Stimulated activated naive CD8-positive, alpha-beta T cell treated with anti-CD3 and anti-CD28 coated beads, Interleukin-15, Interleukin-2, amounts not matched to agents 100 U/mL and 50 U/mL, for 24 hours (primary cell): ENCODE measurements at regions not wholly inside any gene's neighbourhood (a gene's known extent, or its start where the extent isn't known, plus 50 kb on each side); places are given as distances from the start of the nearest gene placed in this dataset.

Source experiments
- ATAC-seq: fragments of 150-1000 bp; cut with Tn5 transposase; one replicate; pipeline ENCODE4 v1.10.0; 2021
- DNase-seq: peaks from one replicate; pipeline ENCODE4 v3.0.0; 2021

DNA sequence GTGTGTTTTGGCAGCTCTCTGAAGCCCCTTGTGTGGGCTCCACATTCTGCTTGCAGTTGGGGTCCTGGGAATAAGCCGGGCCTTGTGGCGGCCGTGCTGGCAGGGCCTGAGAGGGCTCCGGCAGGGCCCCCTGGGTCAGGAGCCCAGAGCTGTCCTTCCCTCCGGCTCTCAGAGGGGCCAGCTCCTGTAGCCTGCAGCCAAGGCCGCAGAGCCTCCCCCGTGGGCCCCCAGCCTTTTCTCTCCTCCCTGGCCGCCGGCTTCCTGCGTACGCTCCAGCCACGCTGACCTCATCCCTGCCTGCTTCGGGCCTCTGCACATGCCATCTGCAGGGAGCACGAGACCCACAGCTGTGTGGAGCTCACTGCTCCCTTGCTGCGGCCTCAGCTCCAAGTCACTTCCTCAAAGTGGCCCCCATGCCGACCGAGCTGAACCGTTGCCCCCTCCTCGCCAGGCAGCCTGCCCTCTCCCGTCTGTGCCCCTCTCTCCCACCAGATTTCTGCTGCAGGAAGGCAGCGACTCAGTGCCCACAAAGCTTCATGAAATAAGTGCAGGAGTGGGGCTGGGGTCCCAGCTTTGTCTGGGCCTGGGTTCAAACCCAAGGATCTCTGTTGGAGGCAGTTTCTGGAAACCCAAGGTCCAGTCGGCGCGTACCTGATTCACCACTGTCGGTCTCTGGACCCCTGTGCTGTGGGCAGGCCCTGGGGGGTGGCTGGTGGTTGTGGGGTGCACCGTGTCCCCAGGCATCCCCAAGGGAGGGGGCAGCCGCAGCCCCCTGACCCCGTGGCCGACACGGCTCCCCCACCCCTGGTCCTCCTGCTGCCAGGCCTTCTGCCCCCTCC, 57.1 kb upstream of the NKX1-1 start:
- ATAC-seq (no peak), DNase-seq (no peak)

DNA sequence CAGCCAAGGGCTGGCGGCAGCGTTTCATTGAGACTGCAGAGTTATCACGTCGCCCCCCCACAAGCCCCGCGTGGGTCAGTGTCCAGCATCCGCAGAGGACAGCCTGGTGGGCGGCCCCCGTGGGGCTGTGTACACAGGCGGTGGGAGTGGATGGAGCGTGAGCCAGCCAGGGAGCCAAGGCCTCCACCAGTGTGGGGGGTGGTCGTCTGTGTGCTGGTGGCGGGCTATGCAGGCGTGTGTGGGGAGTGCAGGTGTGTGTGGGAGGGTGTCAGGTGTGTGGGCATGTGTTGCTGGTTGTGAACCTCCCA, 56.5 kb upstream of the NKX1-1 start:
- DNase-seq (no peak), ATAC-seq (no peak)

DNA sequence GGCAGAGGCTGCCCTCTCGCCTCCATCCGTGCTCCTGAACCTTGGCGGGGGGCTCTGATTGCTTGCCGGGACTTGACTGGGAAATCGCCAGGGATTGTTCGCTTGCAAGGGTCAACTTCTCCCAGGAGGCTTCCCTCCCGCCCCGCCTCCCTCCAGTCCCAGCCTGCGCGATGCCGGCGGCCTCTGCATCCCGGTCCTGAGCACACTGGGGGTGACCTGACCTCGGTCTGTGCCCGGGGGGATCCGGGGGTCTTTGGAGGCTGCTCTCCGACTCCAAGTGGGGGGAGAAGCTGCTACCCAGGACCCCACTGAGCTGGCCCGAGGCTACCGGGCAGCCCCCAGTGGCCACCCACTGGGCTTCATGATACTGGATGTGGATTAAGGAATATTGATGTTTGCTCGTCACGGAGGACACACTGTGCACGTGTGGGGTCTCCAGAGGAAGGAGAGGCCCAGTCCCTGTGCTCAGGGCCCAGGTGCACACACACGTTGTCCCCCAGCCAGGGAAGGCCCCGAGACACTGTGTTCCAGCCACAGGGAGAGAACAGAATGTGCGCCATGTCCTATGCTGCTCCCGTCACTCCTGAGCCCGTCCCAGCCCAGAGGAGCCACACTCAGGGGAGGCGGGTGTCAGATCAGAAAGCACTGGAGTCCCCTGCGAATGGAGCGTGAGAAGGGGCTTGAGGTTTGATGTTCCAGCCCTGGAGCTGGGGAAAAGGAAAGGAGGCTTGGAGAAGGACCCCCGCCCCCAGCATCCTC, 55.9 kb upstream of the NKX1-1 start:
- no peak for ATAC-seq
- no peak for DNase-seq

DNA sequence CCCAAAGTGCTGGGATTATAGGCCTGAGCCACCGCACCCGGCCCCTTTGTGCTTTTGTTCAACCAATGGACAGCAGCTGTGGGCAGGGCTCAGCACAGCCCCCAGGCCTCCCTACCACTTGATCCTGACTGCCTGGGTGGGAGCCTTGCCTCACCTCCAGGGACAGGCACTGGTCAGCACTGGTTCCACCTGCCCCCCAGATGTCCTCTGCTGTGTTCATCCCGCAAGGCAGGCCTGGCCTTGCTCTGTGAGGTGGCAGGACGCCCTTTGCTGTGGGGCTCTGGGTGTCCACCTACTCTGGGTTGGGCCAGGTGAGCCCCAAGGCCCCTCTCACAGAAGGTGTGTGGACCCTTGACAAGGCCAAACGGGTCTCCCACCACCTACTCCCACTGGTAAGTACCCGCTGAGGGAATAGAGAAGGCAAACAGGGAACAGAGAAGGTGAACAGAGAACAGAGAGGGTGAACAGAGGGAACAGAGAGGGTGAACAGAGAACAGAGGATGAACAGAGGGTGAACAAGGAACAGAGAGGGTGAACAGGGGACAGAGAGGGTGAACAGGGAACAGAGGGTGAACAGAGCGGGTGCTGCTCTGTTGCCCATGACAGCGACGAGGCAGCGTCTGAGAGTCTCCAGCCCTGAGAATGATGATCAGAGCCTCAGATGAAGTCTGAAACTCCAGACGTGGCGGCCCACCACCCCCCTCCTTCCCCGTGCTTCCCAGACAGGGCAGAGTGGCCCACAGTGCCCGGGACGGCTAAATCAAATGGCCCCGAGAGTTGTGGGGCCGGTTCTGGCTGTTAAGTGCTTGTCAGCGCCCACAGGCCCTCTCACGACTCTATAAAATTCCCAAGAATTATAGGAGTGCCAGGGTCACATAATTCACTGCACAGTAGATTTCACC, 55.0 kb upstream of the NKX1-1 start:
- DNase-seq, result no peak
- ATAC-seq, result no peak

DNA sequence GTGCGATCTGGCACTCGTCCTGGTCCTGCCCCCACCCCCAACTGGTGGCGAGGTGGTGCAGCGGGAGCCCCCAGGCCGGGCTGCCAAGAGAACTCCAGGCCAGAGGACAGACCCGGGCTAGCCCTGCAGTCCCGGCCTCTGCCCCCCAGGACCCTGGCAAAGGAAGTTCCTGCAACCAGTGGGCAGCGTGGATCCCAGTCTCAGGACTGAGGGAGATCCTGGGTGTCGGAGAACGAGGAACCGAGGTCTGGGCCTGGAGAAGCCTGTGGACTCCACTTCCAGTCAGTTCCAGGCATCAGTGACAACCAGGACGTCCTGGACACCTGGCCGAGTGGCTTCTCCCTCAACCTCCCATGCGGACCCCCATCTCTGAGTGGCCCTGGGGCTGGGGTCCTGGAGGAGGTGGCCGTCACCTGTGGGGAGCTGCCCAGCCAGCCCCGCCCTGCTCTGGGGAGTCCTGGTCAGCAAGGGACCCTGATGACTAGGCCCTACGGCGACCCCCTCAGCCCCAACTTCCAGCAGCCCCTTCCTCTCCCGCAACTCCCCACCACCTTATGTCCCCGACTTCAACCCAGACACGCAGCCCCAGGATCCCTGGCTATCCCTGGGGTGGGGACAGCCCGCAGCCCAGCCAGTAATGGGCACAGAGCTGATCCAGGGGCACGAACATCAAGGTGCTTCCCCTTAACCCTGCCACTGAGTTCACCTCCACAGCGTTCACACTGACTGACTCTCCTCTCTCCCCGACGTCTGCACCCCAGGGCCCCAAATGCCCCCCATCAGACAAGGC, 53.7 kb upstream of the NKX1-1 start:
- no peak for ATAC-seq
- no peak for DNase-seq

DNA sequence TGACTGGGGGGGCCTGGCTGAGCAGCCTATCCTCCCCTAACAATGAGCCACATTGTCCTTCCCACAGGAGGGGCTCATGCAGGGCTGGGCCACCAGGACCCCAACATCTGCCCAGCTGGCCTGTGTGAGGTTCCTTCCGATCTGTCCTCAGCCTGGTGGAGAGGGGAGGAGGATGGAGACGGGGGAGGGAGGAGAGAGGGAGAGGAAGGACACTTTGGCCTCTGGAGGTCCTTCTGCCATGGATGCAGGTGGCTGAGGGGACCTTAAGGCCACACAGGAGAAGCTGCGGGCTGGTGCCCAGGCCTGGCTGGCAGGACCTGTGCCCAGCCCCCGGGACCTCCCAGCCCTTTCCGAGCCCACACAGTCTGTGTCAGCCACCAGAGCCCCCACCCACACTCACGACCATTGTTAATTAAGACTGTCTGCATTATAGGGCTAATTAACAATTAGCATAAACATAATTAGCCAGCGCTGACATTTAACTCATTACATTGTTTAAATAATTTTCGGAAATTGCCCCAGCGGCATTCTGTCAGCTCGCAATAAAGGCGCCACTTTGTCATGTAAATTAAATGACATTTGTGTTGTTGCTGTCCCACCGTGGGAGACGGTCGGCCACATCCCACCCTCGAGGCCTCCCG, 53.0 kb upstream of the NKX1-1 start:
- DNase-seq, result no peak
- no peak for ATAC-seq

DNA sequence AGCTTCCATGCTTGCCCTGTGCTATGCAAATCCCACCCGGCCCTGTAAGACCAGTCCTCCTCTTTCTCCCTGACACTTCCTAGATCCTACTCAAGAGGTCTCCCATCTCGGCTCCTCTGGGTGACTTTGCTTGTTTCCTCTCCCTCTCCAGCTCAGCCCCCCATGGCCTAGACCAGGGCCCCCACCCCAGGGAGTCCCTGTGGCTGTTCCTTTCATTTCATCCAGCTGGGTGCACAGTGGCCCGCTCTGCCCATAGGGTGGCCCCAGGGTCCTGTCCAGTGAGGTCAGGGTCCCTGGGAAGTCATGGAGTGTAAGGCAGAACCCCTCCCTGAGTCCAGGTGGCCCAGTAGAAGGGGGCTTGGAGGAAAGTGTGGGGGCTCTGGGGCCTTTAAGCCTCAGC, 52.3 kb upstream of the NKX1-1 start:
- DNase-seq (no peak), ATAC-seq (no peak)
